ENCODE measurements at regions not wholly inside any gene's neighbourhood (a gene's known extent, or its start where the extent isn't known, plus 50 kb on each side); places are given as distances from the start of the nearest gene placed in this dataset.
A peak's percentile ranks its signal among the peaks of the same experiment; 100 is the strongest.
"Not testable (repeated sequence)": the region's sequence is repeated elsewhere in the genome, so short reads cannot be mapped to it uniquely, and the experiment has no call there.

DNA sequence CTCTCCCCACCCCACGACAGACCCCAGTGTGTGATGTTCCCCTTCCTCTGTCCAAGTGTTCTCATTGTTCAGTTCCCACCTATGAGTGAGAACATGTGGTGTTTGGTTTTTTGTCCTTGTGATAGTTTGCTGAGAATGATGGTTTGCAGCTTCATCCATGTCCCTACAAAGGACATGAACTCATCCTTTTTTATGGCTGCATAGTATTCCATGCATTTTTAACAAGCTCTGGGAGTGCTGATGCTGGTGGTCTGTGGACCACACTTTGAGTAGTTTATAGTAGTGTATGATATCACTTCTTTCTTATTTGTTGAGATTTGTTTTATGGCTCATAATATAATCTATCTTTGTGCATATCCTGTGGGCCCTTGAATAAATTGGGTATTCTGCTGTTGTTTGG lies 706.2 kb downstream of the GLUD2 start:
- in situ Hi-C loops (cut with HindIII; ENCODE audit: low pct_unique_long_range_greater_than_20kb, low sequenced_read_pairs): not testable (repeated sequence)

DNA sequence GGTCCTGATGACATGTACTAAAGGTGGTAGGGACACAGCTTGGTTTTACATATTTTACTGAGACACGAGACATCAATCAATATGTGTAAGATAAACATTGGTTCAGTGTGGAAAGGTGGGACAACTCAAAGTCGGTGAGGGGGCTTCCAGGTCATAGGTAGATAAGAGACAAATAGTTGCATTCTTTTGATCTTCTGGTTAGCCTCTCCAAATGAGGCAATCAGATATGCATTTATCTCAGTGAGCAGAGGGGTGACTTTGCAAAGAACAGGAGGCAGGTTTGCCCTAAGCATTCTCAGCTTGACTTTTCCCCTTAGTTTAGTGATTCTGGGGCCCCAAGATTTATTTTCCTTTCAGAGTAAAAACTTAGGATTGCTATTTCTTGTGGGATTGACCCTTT lies 706.9 kb downstream of the GLUD2 start:
- in situ Hi-C loops (cut with HindIII; ENCODE audit: low pct_unique_long_range_greater_than_20kb, low sequenced_read_pairs): no loop called here
- DNase-seq (ENCODE audit: low read depth): no peak

More for the DNA sequence above, 706.2 kb downstream of the GLUD2 start:
- not testable (repeated sequence) for DNase-seq (ENCODE audit: low read depth)

DNA sequence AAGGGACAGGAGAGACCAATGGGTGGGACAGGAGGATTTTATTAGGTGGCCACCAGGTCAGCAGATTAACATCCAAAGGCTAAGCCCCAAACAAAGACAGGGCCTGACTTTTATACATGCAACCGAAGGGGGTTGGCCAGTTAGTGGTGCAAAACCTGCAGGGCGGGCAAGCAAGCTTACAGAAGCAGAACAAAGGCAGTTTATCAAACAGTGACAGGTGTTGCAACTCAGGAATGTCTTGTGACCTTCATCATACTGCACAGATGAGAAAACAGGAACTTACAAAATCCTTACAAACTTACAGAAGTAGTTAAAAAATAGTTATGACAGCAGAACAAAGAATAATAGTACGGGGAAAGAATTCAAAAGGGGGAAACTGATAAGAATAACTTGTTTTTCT lies 708.1 kb downstream of the GLUD2 start:
- peak; percentile 51 for DNase-seq (ENCODE audit: low read depth)
- in situ Hi-C loops (cut with HindIII; ENCODE audit: low pct_unique_long_range_greater_than_20kb, low sequenced_read_pairs): no loop called here

DNA sequence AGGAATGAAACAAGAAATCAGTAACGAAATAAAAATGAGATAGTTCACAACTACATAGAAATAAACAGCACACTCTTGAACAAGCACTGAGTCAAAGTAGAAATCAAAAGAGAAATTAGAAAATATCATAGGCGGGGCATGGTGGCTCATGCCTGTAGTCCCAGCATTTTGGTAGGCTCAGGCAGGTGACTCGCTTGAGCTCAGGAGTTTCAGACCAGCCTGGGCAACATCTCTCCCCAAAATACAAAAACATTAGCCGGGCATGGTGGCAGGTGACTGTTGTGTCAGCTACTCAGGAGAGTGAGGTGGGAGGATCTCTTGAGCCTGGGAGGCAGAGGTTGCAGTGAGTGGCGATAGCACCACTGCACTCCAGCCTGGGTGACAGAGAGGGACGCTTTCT lies 714.4 kb downstream of the GLUD2 start:
- no peak for DNase-seq (ENCODE audit: low read depth)
- in situ Hi-C loops (cut with HindIII; ENCODE audit: low pct_unique_long_range_greater_than_20kb, low sequenced_read_pairs): no loop called here

DNA sequence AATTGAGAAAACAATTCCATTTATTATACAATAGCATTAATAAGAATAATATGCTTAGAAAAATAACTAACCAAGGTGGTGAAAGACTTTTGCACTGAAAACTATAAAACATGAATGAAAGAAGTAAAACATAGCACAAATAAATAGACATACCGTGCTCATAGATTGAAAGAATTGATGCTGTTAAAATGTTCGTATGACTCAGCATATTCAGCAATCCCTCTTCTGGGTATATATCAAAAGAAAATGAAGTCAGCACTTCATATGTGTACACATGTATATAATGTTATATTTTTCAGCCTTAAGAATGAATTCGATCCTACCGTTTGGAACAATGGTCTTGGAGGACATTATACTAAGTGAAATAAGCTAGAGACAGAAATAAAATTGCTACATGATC lies 716.3 kb downstream of the GLUD2 start:
- DNase-seq (ENCODE audit: low read depth): no peak
- in situ Hi-C loops (cut with HindIII; ENCODE audit: low pct_unique_long_range_greater_than_20kb, low sequenced_read_pairs): no loop called here

DNA sequence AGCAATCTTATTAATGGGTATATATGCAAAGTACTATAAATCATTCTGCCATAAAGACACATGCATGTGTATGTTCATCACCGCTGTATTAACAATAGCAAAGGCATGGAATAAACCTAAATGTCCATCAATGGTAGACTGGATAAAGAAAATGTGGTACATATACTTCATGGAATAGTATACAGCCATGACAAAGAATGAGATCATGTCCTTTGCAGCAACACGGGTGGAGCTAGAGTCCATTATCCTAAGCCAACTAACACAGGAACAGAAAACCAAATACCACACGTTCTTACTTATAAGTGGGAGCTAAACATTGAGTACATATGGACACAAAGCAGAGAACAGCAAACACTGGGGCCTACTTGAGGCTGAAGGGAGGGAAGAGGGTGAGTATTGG lies 720.8 kb downstream of the GLUD2 start:
- in situ Hi-C loops (cut with HindIII; ENCODE audit: low pct_unique_long_range_greater_than_20kb, low sequenced_read_pairs); DNase-seq (ENCODE audit: low read depth): not testable (repeated sequence)

DNA sequence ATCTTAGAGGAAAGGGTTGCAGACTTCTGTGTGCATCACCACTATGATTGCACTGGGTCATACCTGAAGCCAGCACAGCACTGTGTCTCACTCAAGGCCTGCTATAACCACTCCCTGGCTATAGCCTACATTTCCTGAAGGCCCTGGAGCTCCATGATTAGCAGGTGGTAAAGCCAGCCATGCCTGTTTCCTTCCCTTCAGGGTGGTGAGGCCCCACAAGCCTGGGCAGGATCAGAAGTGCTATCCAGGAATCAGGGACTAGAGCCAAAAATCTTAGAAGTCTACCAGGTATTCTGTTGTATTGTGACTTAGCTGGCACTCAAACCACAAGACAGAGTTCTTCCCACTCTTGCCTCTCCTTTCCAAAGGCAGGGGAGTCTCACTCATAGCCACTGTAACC lies 734.6 kb downstream of the GLUD2 start:
- in situ Hi-C loops (cut with HindIII; ENCODE audit: low pct_unique_long_range_greater_than_20kb, low sequenced_read_pairs): no loop called here
- no peak for DNase-seq (ENCODE audit: low read depth)

DNA sequence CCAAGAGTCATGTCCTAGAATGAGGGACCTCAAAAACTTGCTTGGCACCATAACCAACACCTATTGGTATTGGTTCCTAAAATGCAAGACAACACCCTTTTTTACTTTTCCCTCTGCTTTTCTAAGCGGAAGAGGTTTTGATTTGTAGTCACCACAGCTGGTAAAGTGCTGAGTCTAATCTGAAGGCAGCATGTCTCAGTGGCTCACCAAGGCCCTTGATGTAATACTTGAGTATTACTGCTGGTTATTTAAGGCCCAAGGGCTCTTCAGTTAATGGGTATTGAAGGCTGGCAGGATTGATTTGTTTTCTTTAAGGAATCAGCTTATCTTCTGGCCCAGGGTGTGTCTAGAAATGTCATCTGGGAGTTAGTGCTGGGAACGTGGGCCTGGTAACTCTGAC lies 735.1 kb downstream of the GLUD2 start:
- no peak for DNase-seq (ENCODE audit: low read depth)
- in situ Hi-C loops (cut with HindIII; ENCODE audit: low pct_unique_long_range_greater_than_20kb, low sequenced_read_pairs): no loop called here

DNA sequence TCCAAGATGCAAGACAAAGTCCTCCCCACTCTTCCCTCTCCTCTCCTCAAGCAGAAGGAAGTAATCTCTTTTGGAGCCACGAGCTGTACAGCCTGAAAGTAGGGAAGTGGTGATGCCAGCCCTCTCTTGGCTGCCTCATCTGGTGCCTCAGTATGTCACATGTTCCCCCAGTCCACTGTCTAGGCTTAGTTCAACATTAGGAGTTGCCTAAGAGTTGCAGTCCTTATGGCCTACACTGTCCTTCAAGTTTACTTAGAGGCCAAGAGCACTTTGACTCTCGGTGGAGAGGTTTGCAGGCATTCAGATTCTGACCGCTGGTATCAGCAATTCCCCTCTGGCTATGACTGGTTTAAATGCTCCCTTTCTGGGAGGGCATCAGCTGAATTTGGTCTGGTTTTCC lies 735.6 kb downstream of the GLUD2 start:
- in situ Hi-C loops (cut with HindIII; ENCODE audit: low pct_unique_long_range_greater_than_20kb, low sequenced_read_pairs): no loop called here
- no peak for DNase-seq (ENCODE audit: low read depth)

DNA sequence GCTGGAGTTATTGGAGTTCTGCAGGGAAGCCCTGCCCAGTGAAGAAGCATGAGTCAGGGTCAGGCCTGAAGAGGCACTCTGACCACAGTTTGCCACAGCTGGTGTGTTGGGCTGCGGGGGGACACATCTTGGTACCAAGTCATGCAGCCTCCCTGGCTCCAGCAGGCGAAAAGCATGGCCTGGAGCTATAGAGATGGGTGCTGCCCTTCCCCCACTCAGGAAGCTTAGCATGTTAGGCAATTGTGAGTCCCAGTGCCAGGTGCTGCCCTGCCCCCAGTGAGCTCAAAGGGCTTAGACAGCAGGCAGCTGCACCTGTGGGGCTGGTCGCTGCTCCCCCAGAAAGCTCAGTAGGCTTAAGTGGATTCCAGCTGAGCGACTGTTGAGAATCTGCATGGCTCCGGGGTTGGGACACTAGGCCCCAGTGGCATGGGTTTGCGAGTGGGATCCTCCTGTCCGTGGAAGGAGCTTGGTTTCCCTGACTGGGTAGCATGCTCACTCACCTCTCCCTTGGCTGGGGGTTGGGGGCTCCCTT lies 755.5 kb downstream of the GLUD2 start:
- DNase-seq (ENCODE audit: low read depth): no peak
- in situ Hi-C loops (cut with HindIII; ENCODE audit: low pct_unique_long_range_greater_than_20kb, low sequenced_read_pairs): no loop called here

DNA sequence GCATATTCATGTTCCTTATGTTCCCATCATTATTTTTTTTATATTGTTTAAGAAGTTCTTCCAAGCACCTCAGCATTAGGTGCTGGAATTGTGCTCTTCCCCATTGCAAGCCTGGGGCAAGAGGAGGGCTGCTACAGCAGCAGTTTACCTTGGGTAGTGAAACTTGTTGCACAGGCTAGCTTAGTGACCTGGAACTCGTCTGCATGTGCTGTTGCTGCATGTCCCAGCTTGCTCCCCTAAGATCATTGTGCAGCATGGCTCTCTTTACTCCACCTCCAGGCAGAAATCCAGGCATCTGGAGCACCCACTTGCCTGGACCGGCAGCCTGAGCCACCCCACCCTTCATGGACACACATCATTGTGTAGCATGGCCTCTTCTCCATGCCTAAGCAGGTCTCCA lies 776.0 kb downstream of the GLUD2 start:
- no peak for DNase-seq (ENCODE audit: low read depth)
- in situ Hi-C loops (cut with HindIII; ENCODE audit: low pct_unique_long_range_greater_than_20kb, low sequenced_read_pairs): no loop called here

DNA sequence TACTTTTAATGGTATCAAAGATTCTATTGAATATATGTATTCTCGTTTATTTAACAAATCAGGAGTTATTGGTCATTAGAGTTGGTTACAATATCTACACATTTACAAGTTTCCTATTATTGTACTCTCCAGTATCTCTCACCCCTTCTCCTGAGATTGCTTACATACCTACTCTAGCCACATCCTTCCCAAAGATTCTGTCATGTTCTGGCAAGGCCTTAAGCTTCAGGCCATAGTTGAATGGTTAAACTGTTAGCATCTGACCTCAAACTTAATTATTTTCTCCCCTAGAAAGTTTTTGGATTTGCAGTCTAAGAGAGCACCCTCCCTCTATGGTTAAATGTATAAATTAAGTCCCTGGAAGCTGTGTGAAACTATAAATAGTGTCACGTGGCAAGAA lies 784.2 kb downstream of the GLUD2 start:
- in situ Hi-C loops (cut with HindIII; ENCODE audit: low pct_unique_long_range_greater_than_20kb, low sequenced_read_pairs): no loop called here
- DNase-seq (ENCODE audit: low read depth): no peak

DNA sequence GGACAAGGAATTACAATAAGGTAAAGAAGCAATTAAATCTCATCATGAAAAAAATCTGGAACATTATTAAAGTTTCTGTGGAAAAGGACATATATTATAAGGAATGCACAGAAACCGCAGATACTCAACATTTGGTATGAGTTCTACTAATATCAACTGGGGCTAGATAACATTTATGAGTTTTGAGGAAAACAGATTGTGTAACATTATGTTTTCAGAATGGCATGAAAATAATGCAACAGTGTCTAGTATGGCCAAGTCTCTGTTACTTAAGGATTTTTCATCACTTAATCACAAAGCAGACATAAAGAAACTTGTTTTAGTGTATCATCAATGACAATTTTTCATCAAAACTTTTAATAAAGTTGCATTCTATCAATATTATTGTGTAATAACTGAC lies 785.0 kb downstream of the GLUD2 start:
- in situ Hi-C loops (cut with HindIII; ENCODE audit: low pct_unique_long_range_greater_than_20kb, low sequenced_read_pairs): no loop called here
- no peak for DNase-seq (ENCODE audit: low read depth)

DNA sequence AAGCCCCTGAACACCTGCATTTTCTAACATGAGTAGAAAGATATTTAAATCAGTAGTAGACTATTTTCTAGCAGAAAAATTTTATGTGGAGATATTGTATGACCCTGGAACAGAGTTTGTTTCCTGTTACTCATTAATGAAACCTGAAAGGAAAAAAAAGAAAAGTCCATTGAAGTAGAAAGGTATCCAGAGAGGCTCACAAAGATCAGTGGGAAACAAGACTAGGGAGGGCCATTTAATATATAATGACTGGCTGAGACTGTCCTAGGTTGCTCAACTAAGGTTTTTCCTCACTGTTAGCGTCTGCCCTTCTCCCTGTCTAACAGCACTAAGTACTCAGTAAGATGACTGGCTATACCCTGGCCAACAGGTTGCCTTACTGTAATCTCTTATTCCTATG lies 788.6 kb downstream of the GLUD2 start:
- DNase-seq (ENCODE audit: low read depth): no peak
- in situ Hi-C loops (cut with HindIII; ENCODE audit: low pct_unique_long_range_greater_than_20kb, low sequenced_read_pairs): no loop called here

DNA sequence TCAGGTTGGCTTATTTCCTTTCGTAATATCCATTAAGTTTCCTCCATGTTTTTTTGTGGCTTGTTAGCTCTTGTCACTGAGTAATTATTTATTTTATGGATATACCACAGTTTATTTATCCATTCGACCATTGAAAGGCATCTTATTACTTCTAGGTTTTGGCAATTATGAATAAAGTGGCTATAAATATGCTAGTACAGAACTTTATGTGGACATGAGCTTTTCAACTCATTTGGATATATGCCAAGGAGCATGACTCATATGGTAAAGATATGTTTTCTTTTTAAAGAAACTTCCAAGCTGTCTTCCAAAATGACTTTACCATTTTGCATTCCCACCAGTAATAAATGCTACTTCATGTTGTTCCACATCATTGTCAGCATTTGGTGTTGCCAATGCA lies 803.6 kb downstream of the GLUD2 start:
- peak; percentile 39 for DNase-seq (ENCODE audit: low read depth)
- in situ Hi-C loops (cut with HindIII; ENCODE audit: low pct_unique_long_range_greater_than_20kb, low sequenced_read_pairs): no loop called here

DNA sequence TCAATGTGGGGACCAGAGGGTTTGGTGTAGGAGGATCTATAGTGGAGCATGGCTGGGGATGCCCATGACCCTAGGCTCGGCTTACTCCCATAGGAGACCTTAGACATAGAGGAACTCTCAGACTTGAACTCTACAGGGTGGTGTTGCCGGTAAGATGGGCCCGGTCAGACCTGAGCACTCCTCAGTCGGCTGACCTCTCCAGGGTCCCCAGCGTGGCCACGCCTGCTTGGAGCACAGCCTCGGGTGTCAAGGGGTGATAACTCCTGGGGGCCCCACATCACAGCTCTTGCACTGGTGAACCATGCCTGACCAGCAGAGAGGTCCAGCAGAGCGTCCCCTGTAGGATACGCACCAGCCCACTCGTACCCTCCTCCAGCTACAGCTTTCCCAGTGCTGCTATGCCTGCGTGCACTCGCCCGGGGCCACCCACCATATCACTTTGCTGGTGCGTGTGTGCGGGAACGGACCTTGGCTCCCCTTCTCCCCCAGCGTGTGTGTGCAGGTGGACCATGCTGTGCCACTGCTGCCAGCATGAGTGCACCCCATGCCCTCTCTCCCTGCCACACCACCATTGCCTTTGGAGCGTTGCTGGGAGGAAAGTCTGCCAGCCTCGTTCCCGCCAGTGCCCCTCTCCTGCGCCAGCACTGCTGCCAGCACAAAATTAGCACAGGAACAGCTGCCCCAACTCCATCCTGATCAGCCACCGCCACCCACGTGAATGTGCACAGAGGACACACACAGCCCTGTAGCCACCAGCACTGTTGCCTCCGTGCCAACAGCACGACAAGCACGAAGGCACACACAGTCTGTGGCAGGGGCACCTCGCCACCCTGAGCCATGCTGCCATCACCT lies 806.6 kb downstream of the GLUD2 start:
- DNase-seq (ENCODE audit: low read depth): no peak
- in situ Hi-C loops (cut with HindIII; ENCODE audit: low pct_unique_long_range_greater_than_20kb, low sequenced_read_pairs): no loop called here

DNA sequence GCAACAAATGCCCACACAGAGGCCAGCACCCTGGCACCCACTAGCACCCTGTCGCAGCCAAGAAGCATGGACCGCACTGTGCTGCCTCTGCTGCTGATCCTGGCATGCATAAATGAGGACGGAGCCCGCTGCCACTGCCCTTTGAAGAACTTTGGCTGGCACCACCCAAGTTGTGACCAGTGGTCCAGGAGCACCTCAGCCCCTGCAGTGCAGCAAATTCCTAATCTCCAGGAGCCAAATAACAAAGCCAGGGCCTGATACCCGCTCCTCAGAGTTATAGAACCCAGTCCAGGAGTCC lies 807.2 kb downstream of the GLUD2 start:
- in situ Hi-C loops (cut with HindIII; ENCODE audit: low pct_unique_long_range_greater_than_20kb, low sequenced_read_pairs): no loop called here
- no peak for DNase-seq (ENCODE audit: low read depth)

DNA sequence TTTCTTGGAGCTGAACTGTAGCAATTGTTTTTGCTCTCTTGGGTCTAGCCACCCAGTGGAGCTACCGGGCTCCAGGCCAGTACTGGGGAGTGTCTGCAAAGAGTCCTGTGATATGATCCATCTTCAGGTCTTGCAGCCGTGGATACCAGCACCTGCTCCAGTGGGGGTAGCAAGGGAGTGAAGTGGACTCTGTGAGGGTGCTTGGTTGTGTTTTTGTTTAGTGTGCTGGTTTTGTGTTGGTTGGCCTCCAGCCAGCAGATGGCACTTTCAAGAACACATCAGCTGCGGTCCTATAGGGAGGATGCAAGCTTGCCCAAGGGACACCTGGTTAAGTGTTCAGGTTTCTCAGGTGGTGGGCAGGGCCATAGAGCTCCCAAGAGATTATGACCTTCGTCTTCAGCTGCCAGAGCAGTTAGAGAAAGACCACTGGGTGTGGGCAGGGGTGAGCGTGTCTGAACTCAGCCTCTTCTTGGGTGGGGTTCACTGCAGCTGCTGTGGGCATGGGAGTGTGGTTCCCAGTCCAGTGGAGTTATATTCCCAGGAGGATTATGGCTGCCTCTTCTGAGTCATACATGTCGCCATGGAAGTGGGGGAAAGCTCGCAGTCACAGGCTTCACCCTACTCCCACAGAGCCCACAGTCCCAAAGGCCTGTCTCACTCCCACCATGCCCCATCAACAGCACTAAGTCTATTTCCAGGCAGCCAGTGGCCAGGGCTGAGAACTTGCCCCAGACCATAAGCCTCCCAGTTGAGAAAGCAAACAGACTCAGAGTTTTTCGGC lies 811.6 kb downstream of the GLUD2 start:
- in situ Hi-C loops (cut with HindIII; ENCODE audit: low pct_unique_long_range_greater_than_20kb, low sequenced_read_pairs): no loop called here
- DNase-seq (ENCODE audit: low read depth): no peak

DNA sequence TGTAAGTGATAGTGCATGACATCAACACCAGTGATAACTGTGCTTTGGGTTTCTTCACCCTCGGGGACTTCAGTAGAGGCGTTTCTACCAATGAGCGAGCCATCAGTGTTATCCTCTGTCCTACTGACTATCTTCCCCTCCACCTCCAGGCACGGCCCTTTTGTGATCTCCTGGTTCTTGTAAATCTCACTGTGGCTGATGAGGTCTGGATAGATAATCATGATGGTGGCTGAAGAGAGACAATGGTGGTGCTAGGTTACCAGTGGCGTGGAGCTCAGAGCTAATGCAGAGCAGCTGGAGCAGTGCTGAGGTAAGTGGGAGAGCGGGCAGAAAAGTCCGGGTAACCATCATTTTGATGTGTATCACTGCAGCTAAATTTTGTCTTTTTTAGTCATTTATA lies 816.6 kb downstream of the GLUD2 start:
- DNase-seq (ENCODE audit: low read depth): no peak
- in situ Hi-C loops (cut with HindIII; ENCODE audit: low pct_unique_long_range_greater_than_20kb, low sequenced_read_pairs): no loop called here

DNA sequence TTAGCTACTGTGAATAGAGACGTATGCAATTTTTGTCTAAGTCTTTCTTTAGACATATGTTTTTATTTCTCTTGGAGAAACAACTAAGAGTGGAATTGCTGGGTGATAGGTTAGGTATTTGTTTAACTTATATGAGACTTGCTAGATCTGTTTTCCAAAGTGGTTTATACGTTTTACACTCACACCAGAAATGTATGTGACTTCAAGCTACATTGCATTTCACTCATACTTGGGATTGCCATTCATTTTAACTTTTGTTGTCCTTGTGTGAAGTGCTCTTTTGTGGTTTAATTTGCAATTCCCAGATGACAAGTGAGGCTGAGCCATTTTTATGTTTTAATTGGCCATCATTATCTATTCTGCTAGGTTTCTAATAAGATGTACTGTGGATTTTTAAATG lies 817.2 kb downstream of the GLUD2 start:
- in situ Hi-C loops (cut with HindIII; ENCODE audit: low pct_unique_long_range_greater_than_20kb, low sequenced_read_pairs): no loop called here
- no peak for DNase-seq (ENCODE audit: low read depth)

All from Caki2 (cell line).